Epithelial cell of esophagus (primary cell): ENCODE measurements at regions not wholly inside any gene's neighbourhood (a gene's known extent, or its start where the extent isn't known, plus 50 kb on each side); places are given as distances from the start of the nearest gene placed in this dataset.

Experiments
- DNase-seq: peaks from one replicate; pipeline ENCODE4 v3.0.0; 2010; ENCODE audit warnings: low read depth
- H3K4me3 ChIP-seq: 2 replicates; pipeline ENCODE4 v1.5.1; 2011; ENCODE audit warnings: mild to moderate bottlenecking, low read length, control low read depth
- CTCF ChIP-seq: IDR thresholded peaks from 2 replicates; pipeline ENCODE4 v1.5.1; 2011; ENCODE audit warnings: low read depth, mild to moderate bottlenecking, low read length, control low read depth, inconsistent platforms; ENCODE audit not compliant: insufficient read depth; ENCODE audit errors: missing control alignments

- TF ChIP-seq CTCF: no peak
- H3K4me3 ChIP-seq: no peak overlapping the region
- DNase-seq: peak; percentile 31
Measured at GRCh38 chr6:19713411-19713810, 123.8 kb upstream of the ID4 start.

GRCh38 chr6:19713984-19714383 is 123.2 kb upstream of the ID4 start:
- TF ChIP-seq CTCF: no peak
- H3K4me3 ChIP-seq: no peak overlapping the region
- DNase-seq: no peak

DNA sequence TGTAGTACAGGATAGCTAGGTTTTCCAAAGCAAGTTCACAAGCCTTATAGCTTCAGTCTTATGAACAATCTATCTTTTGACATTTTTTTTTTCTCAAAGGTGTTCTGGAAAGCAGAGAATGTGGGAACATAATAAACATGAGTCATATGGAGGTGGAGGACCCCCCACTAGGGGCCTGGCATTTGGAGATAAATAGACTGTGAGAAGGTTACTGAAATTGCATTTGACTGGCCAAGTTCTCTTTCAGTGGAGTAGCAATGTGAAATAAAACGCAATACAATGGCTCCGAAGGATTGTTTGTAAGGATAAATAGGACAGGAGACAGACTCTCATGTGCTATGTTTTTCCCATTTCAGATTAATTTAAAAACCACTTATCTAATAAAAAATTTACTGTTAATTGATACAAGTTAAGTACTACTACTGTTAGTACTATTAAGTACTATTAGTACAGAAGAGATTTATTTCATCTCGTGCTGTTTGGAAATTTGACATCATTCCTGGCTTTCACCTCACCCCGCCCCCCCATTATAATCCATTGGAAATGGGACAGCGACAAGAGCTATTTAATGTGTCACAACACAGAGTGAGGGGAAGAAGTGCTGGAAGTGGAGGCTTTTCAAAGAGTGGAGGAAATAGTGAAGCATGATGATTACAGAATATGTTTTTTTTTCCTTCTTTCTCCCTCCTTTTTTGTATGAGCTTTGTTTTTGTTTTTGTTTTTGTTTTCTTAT is 122.6 kb upstream of the ID4 start:
- no peak for TF ChIP-seq CTCF
- DNase-seq: no peak
- no peak overlapping the region for H3K4me3 ChIP-seq

GRCh38 chr6:19715167-19715551 is 122.0 kb upstream of the ID4 start:
- peak; percentile 64 for DNase-seq
- H3K4me3 ChIP-seq: no peak overlapping the region
- TF ChIP-seq CTCF: no peak

GRCh38 chr6:19719691-19720128 is 117.5 kb upstream of the ID4 start:
- H3K4me3 ChIP-seq: no peak overlapping the region
- peak; percentile 73 for DNase-seq
- no peak for TF ChIP-seq CTCF

GRCh38 chr6:19721766-19722377 is 115.3 kb upstream of the ID4 start:
- no peak overlapping the region for H3K4me3 ChIP-seq
- DNase-seq: no peak
- no peak for TF ChIP-seq CTCF

DNA sequence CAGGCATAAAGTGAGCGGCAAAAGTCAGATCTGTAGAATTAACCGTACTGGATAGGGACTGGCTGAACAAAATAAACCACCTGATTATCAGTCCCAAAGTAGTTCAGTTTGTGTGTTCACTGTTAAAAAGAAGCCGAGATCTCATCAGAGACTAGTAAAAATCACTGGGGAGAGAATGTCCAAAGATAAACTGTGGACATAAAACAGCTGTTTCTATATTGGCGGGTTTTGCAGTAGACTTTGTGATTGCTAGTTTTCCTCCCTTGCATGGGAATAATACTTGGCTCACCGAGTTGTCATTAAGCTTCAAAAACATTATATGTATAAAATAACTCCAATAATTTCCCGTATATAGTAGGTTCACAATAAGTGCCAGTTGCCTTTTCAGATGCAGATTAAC is 114.2 kb upstream of the ID4 start:
- no peak overlapping the region for H3K4me3 ChIP-seq
- TF ChIP-seq CTCF: no peak
- no peak for DNase-seq
